Motor neuron (in vitro differentiated cells): ENCODE measurements at regions not wholly inside any gene's neighbourhood (a gene's known extent, or its start where the extent isn't known, plus 50 kb on each side); places are given as distances from the start of the nearest gene placed in this dataset.
A peak's percentile ranks its signal among the peaks of the same experiment; 100 is the strongest.
"Not testable (repeated sequence)": the region's sequence is repeated elsewhere in the genome, so short reads cannot be mapped to it uniquely, and the experiment has no call there.

Experiments used
- ATAC-seq, 8 experiments: fragments of 200-7000 bp; cut with Tn5 transposase; replicated peaks in 6 of 8; 2 replicates each; pipeline ENCODE4 v1.8.0; 2021; ENCODE audit warnings: mild to moderate bottlenecking in 8 of 8, moderate library complexity in 8 of 8
- H3K27ac ChIP-seq, 2 donors: fragments of 250-450 bp; sonication (Bioruptor Pico); 2 replicates each; pipeline ENCODE4 v1.9.0; 2021; ENCODE audit warnings: antibody characterized with exemption in 2 of 2, mild to moderate bottlenecking in 2 of 2, moderate library complexity in 1 of 2
- H3K4me1 ChIP-seq, 2 donors: fragments of 250-450 bp; sonication (Bioruptor Pico); replicated peaks in 1 of 2; 2 replicates each; pipeline ENCODE4 v1.6.1; 2021; ENCODE audit warnings: antibody characterized with exemption in 2 of 2, mild to moderate bottlenecking in 2 of 2, moderate library complexity in 1 of 2
- H3K4me3 ChIP-seq, 5 donors: fragments of 250-450 bp; sonication (Bioruptor Pico); 2 replicates each; pipeline ENCODE4 v1.9.0; 2021; ENCODE audit warnings: antibody characterized with exemption in 5 of 5, mild to moderate bottlenecking in 5 of 5, moderate library complexity in 4 of 5
- WGBS, 10 experiments: fragments of 450-650 bp; shearing (Covaris generic); methylation state at CpG; one replicate each; pipeline ENCODE4 v1.0.0; 2022; 5-methylcytosine and 5-hydroxymethylcytosine counted together
- in situ Hi-C, 9 experiments: fragments of 400-800 bp; cut with MboI; loops; one replicate each; pipeline ENCODE4 v1.15.0; 2021; ENCODE audit warnings: low sequenced_read_pairs in 9 of 9, low pct_unique_long_range_greater_than_20kb in 2 of 9; ENCODE audit not compliant: unreplicated experiment in 9 of 9

DNA sequence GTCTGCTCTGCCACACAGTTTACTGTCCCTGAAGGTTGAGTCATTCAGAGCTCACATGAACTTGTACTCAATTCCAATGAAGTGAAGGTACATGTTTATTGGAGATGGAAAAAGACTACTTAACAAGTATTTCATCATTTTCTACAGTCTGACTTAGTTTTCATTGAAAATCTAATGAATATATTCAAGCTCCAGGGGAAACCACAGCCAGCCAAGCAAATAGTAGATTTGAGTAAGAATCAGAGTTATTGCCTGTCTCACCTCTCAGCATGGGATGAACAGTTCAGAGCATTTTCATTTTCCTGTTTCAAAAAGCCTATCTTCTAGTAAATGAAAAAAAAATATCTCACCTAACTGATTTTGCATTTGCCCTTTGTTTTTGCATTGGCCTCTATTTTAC lies 1249.4 kb upstream of the DIAPH2 start:
- Histone ChIP-seq H3K27ac (no peak overlapping the region), H3K4me1 (no peaks in the 10 kb centered on the region), H3K4me3 (no peak overlapping the region)
- in situ Hi-C loops: no loop called here
- ATAC-seq: peak in 3 of 8 experiments; percentile 25 to 72 (median 48)

DNA sequence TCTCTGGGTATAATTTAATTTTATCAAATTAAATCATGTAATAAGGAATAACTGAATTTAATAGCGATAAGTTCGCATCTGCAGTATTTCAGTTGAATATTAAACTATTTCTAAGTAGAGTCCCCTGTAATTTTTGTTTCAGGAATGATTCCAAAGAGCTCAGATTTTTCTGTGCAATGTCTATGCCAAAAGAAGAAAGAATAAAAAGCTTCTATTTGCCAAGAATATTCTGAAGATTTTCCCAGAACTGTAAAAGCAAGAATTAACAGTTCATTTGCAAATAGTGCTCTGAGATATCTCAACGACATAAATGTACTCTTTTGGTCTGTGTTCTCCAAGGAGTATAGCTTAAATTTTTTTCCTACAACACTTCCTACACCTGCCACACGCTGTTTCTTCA lies 1242.8 kb upstream of the DIAPH2 start:
- Histone ChIP-seq H3K27ac (no peak overlapping the region), H3K4me1 (no peaks in the 10 kb centered on the region), H3K4me3 (no peak overlapping the region)
- ATAC-seq: no peak
- in situ Hi-C loops: no loop called here
- WGBS, 10 experiments: 0 to 86% (median 26%) methylated on average over 1 to 4 of the region's 4 CpGs; no CpG with 5 or more reads in 4 of the 10 experiments

DNA sequence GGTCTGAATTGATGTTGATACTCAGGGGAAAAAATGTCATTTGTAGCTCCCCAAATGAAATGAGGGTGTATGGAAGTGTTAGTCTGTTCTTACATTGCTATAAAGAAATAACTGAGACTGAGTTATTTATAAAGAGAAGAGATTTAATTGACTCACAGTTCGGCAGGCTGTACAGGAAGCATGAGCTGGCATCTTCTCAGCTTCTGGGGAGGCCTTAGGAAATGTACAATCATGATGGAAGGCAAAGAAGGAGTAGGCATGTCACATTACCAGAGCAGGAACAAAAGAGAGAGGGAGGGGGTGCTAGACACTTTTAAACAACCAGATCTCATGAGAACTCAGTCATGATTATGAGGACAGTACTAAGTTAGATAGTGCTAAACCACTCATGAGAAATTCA lies 1199.9 kb upstream of the DIAPH2 start:
- ATAC-seq: no peak
- 17 to 43% methylated on average over 1 of the region's 1 CpG; no CpG with 5 or more reads in 8 of the 10 experiments for WGBS, 10 experiments
- Histone ChIP-seq H3K27ac (no peak overlapping the region), H3K4me3 (no peak overlapping the region), H3K4me1 (no peaks in the 10 kb centered on the region)
- in situ Hi-C loops: no loop called here

DNA sequence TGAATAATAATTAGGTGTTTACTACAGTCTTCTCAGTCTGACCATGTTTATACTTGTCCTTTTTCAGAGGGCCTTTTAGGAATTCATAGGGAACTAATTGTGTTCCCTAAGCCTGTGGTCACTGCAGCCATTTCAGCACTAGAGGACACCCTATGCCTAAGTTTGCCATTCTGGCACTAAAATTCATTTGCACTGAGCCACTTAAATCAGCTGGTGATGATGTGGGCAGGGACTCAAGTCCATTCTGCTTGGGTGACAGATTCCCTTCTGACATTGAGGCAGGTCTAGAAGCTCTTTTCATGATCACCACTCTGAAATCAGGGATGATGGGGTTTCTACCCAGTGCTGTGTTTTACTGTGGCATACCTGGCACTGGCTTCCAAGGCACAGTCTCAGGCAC lies 1178.9 kb upstream of the DIAPH2 start:
- Histone ChIP-seq H3K4me1 (no peaks in the 10 kb centered on the region), H3K27ac (no peak overlapping the region), H3K4me3 (no peak overlapping the region)
- peak in 2 of 8 experiments; percentile 51 to 67 for ATAC-seq
- in situ Hi-C loops: no loop called here

DNA sequence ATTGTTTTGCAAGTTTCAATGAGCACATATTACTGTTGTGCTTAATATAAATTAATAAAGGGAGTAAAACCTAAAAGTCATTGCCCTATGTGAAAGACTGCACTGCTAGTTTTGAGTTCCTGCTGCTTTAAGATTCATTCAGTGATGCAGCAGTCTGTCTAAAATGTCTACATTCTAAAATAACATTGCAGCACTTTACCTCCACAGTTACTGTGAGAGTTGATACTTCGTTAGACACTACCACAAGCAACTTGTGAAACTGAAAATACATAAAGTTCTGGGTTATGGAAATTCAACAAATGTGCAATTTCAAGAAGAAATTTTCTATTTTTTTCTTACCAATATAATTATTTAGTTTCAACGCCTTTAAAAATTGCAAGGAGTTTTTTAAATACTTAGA lies 1175.2 kb upstream of the DIAPH2 start:
- Histone ChIP-seq H3K4me1 (peaks cover 0 to 8% of the 10 kb centered on the region in 2 donors), H3K27ac (no peak overlapping the region), H3K4me3 (no peak overlapping the region)
- in situ Hi-C loops: no loop called here
- 0 to 100% (median 46%) methylated on average over 1 to 2 of the region's 2 CpGs; no CpG with 5 or more reads in 1 of the 10 experiments for WGBS, 10 experiments
- ATAC-seq: no peak

DNA sequence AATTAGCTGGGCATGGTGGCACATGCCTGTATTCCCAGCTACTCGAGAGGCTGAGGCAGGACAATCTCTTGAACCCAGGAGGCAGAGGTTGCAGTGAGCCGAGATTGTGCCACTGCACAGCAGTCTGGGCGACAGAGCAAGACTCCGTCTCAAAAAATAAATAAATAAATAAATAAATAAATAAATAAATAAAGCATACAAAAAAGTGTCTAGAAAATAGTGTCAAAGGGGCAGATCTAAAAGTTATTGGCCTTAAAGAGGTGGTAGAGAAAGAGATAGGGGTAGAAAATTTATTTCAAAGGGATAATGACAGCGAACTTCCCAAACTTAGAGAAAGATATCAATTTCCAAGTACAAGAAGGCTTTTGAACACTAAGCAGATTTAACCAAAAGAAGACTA lies 1160.6 kb upstream of the DIAPH2 start:
- H3K27ac ChIP-seq, in situ Hi-C loops, ATAC-seq, H3K4me1 ChIP-seq, H3K4me3 ChIP-seq: not testable (repeated sequence)
- WGBS, 10 experiments: 20 to 100% (median 64%) methylated on average over 1 to 5 of the region's 5 CpGs; no CpG with 5 or more reads in 1 of the 10 experiments

DNA sequence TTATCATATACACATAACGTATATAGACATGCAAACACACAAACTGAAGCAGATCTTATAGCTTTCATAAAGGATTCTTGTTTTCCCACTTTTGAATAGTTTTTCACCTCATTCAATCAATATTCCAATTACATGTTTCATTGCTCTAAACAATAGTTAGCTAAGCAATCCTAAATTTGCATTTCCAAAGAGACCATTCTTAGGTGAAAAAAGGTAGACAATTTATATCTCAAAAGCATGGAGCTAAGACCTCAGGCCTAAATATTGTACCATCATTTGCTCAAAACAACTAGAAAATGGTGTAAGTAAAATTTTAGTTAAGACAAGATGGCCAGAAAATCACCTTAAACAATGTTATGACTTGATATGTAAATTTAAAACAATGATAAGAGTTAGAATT lies 1148.5 kb upstream of the DIAPH2 start:
- no peak overlapping the region for H3K4me3 ChIP-seq
- in situ Hi-C loops: no loop called here
- ATAC-seq: no peak
- no peak overlapping the region for H3K27ac ChIP-seq
- 0 to 90% (median 13%) methylated on average over 1 of the region's 1 CpG; no CpG with 5 or more reads in 7 of the 10 experiments for WGBS, 10 experiments
- H3K4me1 ChIP-seq: no peaks in the 10 kb centered on the region

DNA sequence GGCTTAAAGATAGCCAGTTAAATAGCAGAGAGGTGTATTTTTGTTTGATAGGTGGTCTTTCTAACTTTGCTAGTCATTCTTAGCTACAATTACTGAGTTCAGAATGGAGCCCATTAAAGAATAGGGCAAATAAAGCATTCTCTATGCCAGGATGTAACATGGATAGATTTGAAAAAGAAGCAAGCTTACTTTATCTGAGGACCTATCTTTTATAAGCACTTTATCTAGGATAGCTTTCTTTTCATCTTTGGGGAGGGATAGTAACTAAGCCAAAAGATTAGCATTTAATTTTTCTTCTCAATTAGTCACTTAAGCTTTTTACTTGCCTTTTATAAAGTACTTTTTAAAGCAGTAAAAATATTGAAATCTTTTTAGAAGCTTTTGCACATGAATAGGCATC lies 1148.0 kb upstream of the DIAPH2 start:
- no peaks in the 10 kb centered on the region for H3K4me1 ChIP-seq
- in situ Hi-C loops: no loop called here
- no peak for ATAC-seq
- no peak overlapping the region for H3K27ac ChIP-seq
- H3K4me3 ChIP-seq: no peak overlapping the region

DNA sequence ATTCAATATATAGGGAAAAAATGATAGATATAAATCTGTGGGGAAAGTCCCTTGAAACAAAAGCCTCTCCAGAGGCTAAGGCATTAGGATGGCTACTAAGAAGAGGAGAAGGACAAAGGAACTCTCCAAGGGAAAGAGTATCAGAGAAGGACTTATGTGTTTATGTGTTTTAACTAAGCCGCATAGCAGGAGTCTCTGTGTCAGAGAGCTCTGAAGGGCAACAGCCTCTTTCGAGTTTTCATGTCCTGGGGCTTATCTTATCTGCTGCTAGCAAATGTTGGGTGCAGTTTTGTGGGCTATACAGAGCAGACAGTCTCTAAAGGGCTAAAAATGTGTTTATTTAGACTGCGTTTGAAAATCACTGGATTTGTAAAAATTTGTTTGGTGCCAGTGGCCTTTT lies 1145.6 kb upstream of the DIAPH2 start:
- in situ Hi-C loops: no loop called here
- Histone ChIP-seq H3K4me1 (no peaks in the 10 kb centered on the region), H3K4me3 (no peak overlapping the region), H3K27ac (no peak overlapping the region)
- WGBS, 10 experiments: 0 to 68% (median 29%) methylated on average over 1 to 3 of the region's 3 CpGs; no CpG with 5 or more reads in 3 of the 10 experiments
- no peak for ATAC-seq

DNA sequence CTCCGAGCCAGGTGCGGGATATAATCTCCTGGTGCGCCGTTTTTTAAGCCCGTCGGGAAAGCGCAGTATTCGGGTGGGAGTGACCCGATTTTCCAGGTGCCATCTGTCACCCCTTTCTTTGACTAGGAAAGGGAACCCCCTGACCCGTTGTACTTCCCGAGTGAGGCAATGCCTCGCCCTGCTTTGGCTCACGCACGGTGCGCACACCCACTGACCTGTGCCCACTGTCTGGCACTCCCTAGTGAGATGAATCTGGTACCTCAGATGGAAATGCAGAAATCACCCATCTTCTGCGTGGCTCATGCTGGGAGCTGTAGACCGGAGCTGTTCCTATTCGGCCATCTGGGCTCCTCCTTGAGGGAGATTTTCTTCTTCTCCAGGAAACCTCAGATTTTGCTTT lies 1135.1 kb upstream of the DIAPH2 start:
- H3K27ac ChIP-seq, ATAC-seq, H3K4me3 ChIP-seq, H3K4me1 ChIP-seq, in situ Hi-C loops: not testable (repeated sequence)
- WGBS, 10 experiments: no CpG with 5 or more reads among the region's 18 CpGs

DNA sequence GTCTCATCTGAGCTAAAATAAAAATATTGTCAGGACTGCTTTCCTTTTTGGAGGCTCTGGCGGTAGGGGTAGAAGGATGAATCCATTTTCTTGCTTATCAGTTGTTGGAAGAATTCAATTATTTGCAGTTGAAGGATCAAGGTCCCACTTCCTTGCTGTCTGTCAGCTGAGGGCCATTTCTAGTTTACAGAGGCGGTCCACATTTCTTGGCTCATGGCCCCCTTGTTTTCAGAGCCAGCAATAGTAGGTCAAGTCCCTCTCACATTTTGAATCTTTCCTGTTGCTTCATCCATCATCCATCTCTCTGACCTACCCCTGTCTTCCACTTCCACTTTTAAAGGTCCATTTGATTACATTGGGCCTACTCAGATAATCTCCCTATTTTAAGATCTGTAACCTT lies 1099.3 kb upstream of the DIAPH2 start:
- no peak overlapping the region for H3K27ac ChIP-seq
- in situ Hi-C loops: no loop called here
- WGBS, 10 experiments: 0 to 100% (median 31%) methylated on average over 1 of the region's 2 CpGs; no CpG with 5 or more reads in 4 of the 10 experiments
- H3K4me3 ChIP-seq: no peak overlapping the region
- peaks cover 0 to 4% of the 10 kb centered on the region in 2 donors for H3K4me1 ChIP-seq
- ATAC-seq: no peak

DNA sequence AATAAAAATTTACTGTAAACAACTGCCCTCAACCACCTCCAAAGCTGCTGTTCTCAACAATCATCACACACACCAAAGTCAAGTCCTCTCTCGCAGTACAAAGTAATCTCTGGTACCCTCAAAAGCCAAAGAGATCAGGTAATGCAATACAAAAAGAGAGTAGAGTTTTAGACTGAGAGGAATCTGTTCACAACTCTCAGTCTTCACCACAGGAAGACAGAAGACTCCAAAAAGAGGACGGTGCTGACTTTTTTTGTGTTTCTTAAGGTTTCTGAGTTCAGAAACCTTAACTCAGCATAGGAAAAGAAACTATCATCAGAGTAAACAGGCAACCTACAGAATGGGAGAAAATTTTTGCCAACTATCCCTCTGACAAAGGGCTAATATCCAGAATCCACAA lies 1072.3 kb upstream of the DIAPH2 start:
- in situ Hi-C loops: no loop called here
- Histone ChIP-seq H3K27ac (no peak overlapping the region), H3K4me1 (no peaks in the 10 kb centered on the region), H3K4me3 (no peak overlapping the region)
- ATAC-seq: no peak
- 0 to 86% (median 60%) methylated on average over 1 to 2 of the region's 2 CpGs; no CpG with 5 or more reads in 6 of the 10 experiments for WGBS, 10 experiments

DNA sequence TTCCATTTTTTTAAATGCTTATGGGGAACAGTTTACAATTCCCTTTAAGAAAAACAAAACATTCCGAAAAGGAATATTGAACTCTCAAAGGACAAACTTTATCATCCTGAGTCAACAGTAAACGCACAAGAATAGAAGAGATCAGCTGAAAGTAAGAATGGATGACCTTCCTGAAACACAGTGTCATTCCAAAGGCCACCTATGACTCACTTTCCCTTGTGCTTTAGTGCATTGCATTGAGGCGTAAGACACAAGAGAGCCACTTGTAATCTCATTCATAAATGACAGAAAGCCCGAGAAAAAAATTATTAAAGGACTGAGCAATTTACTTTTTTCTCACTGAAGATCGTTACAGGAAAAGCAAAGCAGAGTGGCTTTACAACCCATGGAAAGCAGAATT lies 1062.4 kb upstream of the DIAPH2 start:
- in situ Hi-C loops: no loop called here
- 0 to 81% (median 13%) methylated on average over 1 to 5 of the region's 5 CpGs; no CpG with 5 or more reads in 2 of the 10 experiments for WGBS, 10 experiments
- no peak overlapping the region for H3K27ac ChIP-seq
- H3K4me1 ChIP-seq: no peaks in the 10 kb centered on the region
- no peak overlapping the region for H3K4me3 ChIP-seq
- ATAC-seq: peak in 5 of 8 experiments; percentile 54 to 67 (median 60)

DNA sequence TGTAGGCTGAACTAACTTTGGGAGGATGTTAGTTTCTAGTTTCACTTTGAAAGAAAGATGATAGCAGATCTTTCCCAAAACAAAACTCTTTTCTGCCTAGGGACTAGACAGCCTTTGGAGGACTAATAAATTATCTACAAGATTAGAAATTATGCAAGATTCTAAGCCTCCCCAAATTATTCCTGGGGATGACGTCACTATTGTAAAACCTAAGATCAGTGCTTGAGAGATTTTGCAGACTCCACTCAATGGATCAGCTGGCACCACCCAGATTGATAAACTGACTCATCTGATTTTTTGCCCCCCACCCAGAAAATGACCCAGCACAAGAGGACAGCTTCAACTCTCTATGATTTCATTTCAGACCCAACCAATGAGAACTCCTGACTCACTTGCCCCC lies 1057.9 kb upstream of the DIAPH2 start:
- H3K27ac ChIP-seq: no peak overlapping the region
- ATAC-seq: peak in 1 of 8 experiments; percentile 21
- in situ Hi-C loops: no loop called here
- 0 to 83% (median 50%) methylated on average over 1 of the region's 1 CpG; no CpG with 5 or more reads in 7 of the 10 experiments for WGBS, 10 experiments
- no peak overlapping the region for H3K4me3 ChIP-seq
- no peaks in the 10 kb centered on the region for H3K4me1 ChIP-seq
